ENCODE measurements at regions not wholly inside any gene's neighbourhood (a gene's known extent, or its start where the extent isn't known, plus 50 kb on each side); places are given as distances from the start of the nearest gene placed in this dataset.
A peak's percentile ranks its signal among the peaks of the same experiment; 100 is the strongest.
"Not testable (repeated sequence)": the region's sequence is repeated elsewhere in the genome, so short reads cannot be mapped to it uniquely, and the experiment has no call there.

- FAIRE-seq: no peak
- no peak for DNase-seq (ENCODE audit: low spot score)
These were observed 1905.6 kb downstream of the PCDH7 start for GRCh38 chr4:32625687-32626337.

GRCh38 chr4:32631831-32632230 lies 1911.7 kb downstream of the PCDH7 start:
- FAIRE-seq (peak; percentile 20), DNase-seq (ENCODE audit: low spot score) (no peak)

GRCh38 chr4:32633421-32633820 lies 1913.3 kb downstream of the PCDH7 start:
- no peak for FAIRE-seq
- DNase-seq (ENCODE audit: low spot score): no peak

- FAIRE-seq: no peak
- DNase-seq (ENCODE audit: low spot score): no peak
These were observed 1925.5 kb downstream of the PCDH7 start for GRCh38 chr4:32645653-32646052.

- FAIRE-seq: no peak
These were observed 1937.8 kb downstream of the PCDH7 start for GRCh38 chr4:32658019-32658418.

GRCh38 chr4:32661229-32661628 lies 1941.1 kb downstream of the PCDH7 start:
- DNase-seq (ENCODE audit: low spot score) (no peak), FAIRE-seq (no peak)

More at GRCh38 chr4:32658019-32658418, 1937.8 kb downstream of the PCDH7 start:
- DNase-seq (ENCODE audit: low spot score): no peak

GRCh38 chr4:32662803-32663202 lies 1942.6 kb downstream of the PCDH7 start:
- no peak for DNase-seq (ENCODE audit: low spot score)
- FAIRE-seq: no peak

- DNase-seq (ENCODE audit: low spot score) (no peak), FAIRE-seq (no peak)
These were observed 1952.2 kb downstream of the PCDH7 start for GRCh38 chr4:32672359-32672758.

GRCh38 chr4:32680946-32681345 lies 1960.8 kb downstream of the PCDH7 start:
- FAIRE-seq: no peak

GRCh38 chr4:32684160-32684559 lies 1964.0 kb downstream of the PCDH7 start:
- no peak for DNase-seq (ENCODE audit: low spot score)
- peak; percentile 30 for FAIRE-seq

More at GRCh38 chr4:32680946-32681345, 1960.8 kb downstream of the PCDH7 start:
- no peak for DNase-seq (ENCODE audit: low spot score)

GRCh38 chr4:32686123-32686522 lies 1966.0 kb downstream of the PCDH7 start:
- DNase-seq (ENCODE audit: low spot score) (no peak), FAIRE-seq (no peak)

GRCh38 chr4:32689518-32689917 lies 1969.3 kb downstream of the PCDH7 start:
- FAIRE-seq (no peak), DNase-seq (ENCODE audit: low spot score) (peak; percentile 7)

GRCh38 chr4:32697281-32697814 lies 1977.2 kb downstream of the PCDH7 start:
- DNase-seq (ENCODE audit: low spot score): no peak
- peak; percentile 58 for FAIRE-seq

GRCh38 chr4:32700838-32701237 lies 1980.7 kb downstream of the PCDH7 start:
- DNase-seq (ENCODE audit: low spot score): no peak
- no peak for FAIRE-seq

GRCh38 chr4:32706893-32707292 lies 1986.7 kb downstream of the PCDH7 start:
- DNase-seq (ENCODE audit: low spot score): no peak
- no peak for FAIRE-seq

- DNase-seq (ENCODE audit: low spot score); FAIRE-seq: not testable (repeated sequence)
These were observed 1996.0 kb downstream of the PCDH7 start for GRCh38 chr4:32716090-32716620.

GRCh38 chr4:32735856-32736590 lies 2015.9 kb downstream of the PCDH7 start:
- FAIRE-seq (no peak), DNase-seq (ENCODE audit: low spot score) (no peak)

- no peak for FAIRE-seq
- DNase-seq (ENCODE audit: low spot score): no peak
These were observed 2024.0 kb downstream of the PCDH7 start for GRCh38 chr4:32744211-32744610.

GRCh38 chr4:32745351-32745750 lies 2025.2 kb downstream of the PCDH7 start:
- DNase-seq (ENCODE audit: low spot score) (no peak), FAIRE-seq (no peak)

GRCh38 chr4:32748061-32748460 lies 2027.9 kb downstream of the PCDH7 start:
- no peak for DNase-seq (ENCODE audit: low spot score)
- FAIRE-seq: no peak

- FAIRE-seq: peak; percentile 50
- DNase-seq (ENCODE audit: low spot score): no peak
These were observed 2028.3 kb downstream of the PCDH7 start for GRCh38 chr4:32748498-32748897.

- DNase-seq (ENCODE audit: low spot score) (no peak), FAIRE-seq (no peak)
These were observed 2032.8 kb downstream of the PCDH7 start for GRCh38 chr4:32752962-32753361.

Data from urothelium cell line (cell line).